DOHH2 (cell line): ENCODE measurements at regions not wholly inside any gene's neighbourhood (a gene's known extent, or its start where the extent isn't known, plus 50 kb on each side); places are given as distances from the start of the nearest gene placed in this dataset.

ENCODE experiments used
- H3F3A ChIP-seq: fragments of 200-600 bp; sonication (generic), shearing (Covaris generic); 2 replicates; pipeline ENCODE4 v1.6.0; 2016; ENCODE audit warnings: antibody characterized with exemption, mild to moderate bottlenecking; ENCODE audit not compliant: control insufficient read depth, insufficient read depth
- H3K27ac ChIP-seq: fragments of 200-600 bp; sonication (generic); 2 replicates; pipeline ENCODE4 v1.5.1; 2014; ENCODE audit warnings: low read depth, mild to moderate bottlenecking, low read length, moderate library complexity
- H3K27me3 ChIP-seq: fragments of 200-600 bp; sonication (generic); 2 replicates; pipeline ENCODE4 v1.6.1; 2014; ENCODE audit warnings: mild to moderate bottlenecking, low read length, mixed read lengths; ENCODE audit not compliant: control insufficient read depth
- H3K36me3 ChIP-seq: fragments of 200-600 bp; sonication (generic); 2 replicates; pipeline ENCODE4 v1.6.1; 2014; ENCODE audit warnings: mild to moderate bottlenecking, low read length, moderate library complexity, mixed read lengths; ENCODE audit not compliant: control insufficient read depth
- H3K4me1 ChIP-seq: fragments of 200-600 bp; sonication (generic); 2 replicates; pipeline ENCODE4 v1.6.1; 2014; ENCODE audit warnings: mild to moderate bottlenecking, low read length, mixed read lengths; ENCODE audit not compliant: control insufficient read depth
- H3K4me2 ChIP-seq: fragments of 200-600 bp; sonication (generic); 2 replicates; pipeline ENCODE4 v1.6.0; 2014; ENCODE audit warnings: mild to moderate bottlenecking, low read length, moderate library complexity
- H3K4me3 ChIP-seq: fragments of 200-600 bp; sonication (generic); 2 replicates; pipeline ENCODE4 v1.5.1; 2014; ENCODE audit warnings: mild to moderate bottlenecking, low read length, mixed read lengths
- H3K79me2 ChIP-seq: fragments of 200-600 bp; sonication (generic); 2 replicates; pipeline ENCODE4 v1.6.1; 2014; ENCODE audit warnings: mild to moderate bottlenecking, low read length, mixed read lengths; ENCODE audit not compliant: control insufficient read depth
- H3K9me2 ChIP-seq: fragments of 200-600 bp; sonication (generic); replicated peaks from 2 replicates; pipeline ENCODE4 v1.6.1; 2014; ENCODE audit warnings: mild to moderate bottlenecking, low read length, mixed read lengths; ENCODE audit not compliant: control insufficient read depth
- H3K9me3 ChIP-seq: fragments of 200-600 bp; sonication (generic); 2 replicates; pipeline ENCODE4 v1.6.1; 2014; ENCODE audit warnings: antibody characterized with exemption, low read length, mixed read lengths; ENCODE audit not compliant: control insufficient read depth, insufficient read depth
- H4K20me1 ChIP-seq: fragments of 200-600 bp; sonication (generic); 2 replicates; pipeline ENCODE4 v1.6.0; 2014; ENCODE audit warnings: low read depth, mild to moderate bottlenecking, antibody characterized with exemption, low read length, moderate library complexity; ENCODE audit not compliant: control insufficient read depth, insufficient read depth
- CTCF ChIP-seq: fragments of 200-600 bp; sonication (generic); IDR thresholded peaks from one replicate; pipeline ENCODE4 v1.5.1; 2014; ENCODE audit warnings: antibody characterized with exemption, mild to moderate bottlenecking, low read depth, low read length; ENCODE audit not compliant: poor library complexity, severe bottlenecking
- EZH2phosphoT487 ChIP-seq: fragments of 200-600 bp; sonication (generic); IDR thresholded peaks from 2 replicates; pipeline ENCODE4 v1.6.1; 2017; ENCODE audit warnings: borderline replicate concordance, mild to moderate bottlenecking, antibody characterized with exemption, low read length, moderate library complexity, mixed read lengths

GRCh38 chr4:104549736-104550135, 55.0 kb upstream of the CXXC4 start:
- H3K79me2 ChIP-seq = no peaks in the 10 kb centered on the region
- TF ChIP-seq CTCF (no peak), EZH2phosphoT487 (no peak)
- no peaks in the 10 kb centered on the region for H3K27me3 ChIP-seq
- H3K4me3 ChIP-seq = no peak overlapping the region
- H3K36me3 ChIP-seq = no peaks in the 10 kb centered on the region
- H3K4me1 ChIP-seq = no peaks in the 10 kb centered on the region
- H3K27ac ChIP-seq = no peak overlapping the region
- no peaks in the 10 kb centered on the region for H3K9me2 ChIP-seq
- H3K9me3 ChIP-seq = no peaks in the 10 kb centered on the region
- no peak overlapping the region for H3K4me2 ChIP-seq
- H4K20me1 ChIP-seq = no peaks in the 10 kb centered on the region
- no peaks in the 10 kb centered on the region for H3F3A ChIP-seq

- no peaks in the 10 kb centered on the region for H3K4me1 ChIP-seq
- TF ChIP-seq EZH2phosphoT487 (no peak), CTCF (no peak)
- H3K4me2 ChIP-seq = no peak overlapping the region
- no peaks in the 10 kb centered on the region for H3K9me2 ChIP-seq
- no peaks in the 10 kb centered on the region for H3K79me2 ChIP-seq
- no peaks in the 10 kb centered on the region for H3K9me3 ChIP-seq
- no peak overlapping the region for H3K4me3 ChIP-seq
- H4K20me1 ChIP-seq = no peaks in the 10 kb centered on the region
- no peak overlapping the region for H3K27ac ChIP-seq
- no peaks in the 10 kb centered on the region for H3K27me3 ChIP-seq
- H3F3A ChIP-seq = no peaks in the 10 kb centered on the region
- H3K36me3 ChIP-seq = no peaks in the 10 kb centered on the region
Measured at GRCh38 chr4:104559502-104559901, 64.8 kb upstream of the CXXC4 start.

- Histone ChIP-seq H3K36me3 (no peaks in the 10 kb centered on the region), H3K4me2 (no peak overlapping the region), H3K27ac (no peak overlapping the region), H3K79me2 (no peaks in the 10 kb centered on the region), H3K4me3 (no peak overlapping the region), H3K4me1 (no peaks in the 10 kb centered on the region), H3K9me3 (no peaks in the 10 kb centered on the region), H3K9me2 (no peaks in the 10 kb centered on the region; the same call in 1 of the 2 replicates), H3K27me3 (no peaks in the 10 kb centered on the region), H4K20me1 (no peaks in the 10 kb centered on the region), H3F3A (no peaks in the 10 kb centered on the region)
- no peak for TF ChIP-seq CTCF
- TF ChIP-seq EZH2phosphoT487 = no peak
Measured at GRCh38 chr4:104571341-104571740, 76.6 kb upstream of the CXXC4 start.

GRCh38 chr4:104574371-104574770, 79.7 kb upstream of the CXXC4 start:
- no peaks in the 10 kb centered on the region for H4K20me1 ChIP-seq
- no peaks in the 10 kb centered on the region for H3K27me3 ChIP-seq

More at GRCh38 chr4:104574371-104574770, 79.7 kb upstream of the CXXC4 start:
- no peaks in the 10 kb centered on the region for H3F3A ChIP-seq
- no peaks in the 10 kb centered on the region for H3K79me2 ChIP-seq
- H3K9me2 ChIP-seq = no peaks in the 10 kb centered on the region; the same call in 1 of the 2 replicates
- no peak overlapping the region for H3K4me3 ChIP-seq
- H3K4me1 ChIP-seq = no peaks in the 10 kb centered on the region
- H3K36me3 ChIP-seq = no peaks in the 10 kb centered on the region
- H3K4me2 ChIP-seq = no peak overlapping the region
- TF ChIP-seq EZH2phosphoT487 (no peak), CTCF (no peak)
- H3K27ac ChIP-seq = no peak overlapping the region
- no peaks in the 10 kb centered on the region for H3K9me3 ChIP-seq
